ENCODE measurements at regions not wholly inside any gene's neighbourhood (a gene's known extent, or its start where the extent isn't known, plus 50 kb on each side); places are given as distances from the start of the nearest gene placed in this dataset.

DNA sequence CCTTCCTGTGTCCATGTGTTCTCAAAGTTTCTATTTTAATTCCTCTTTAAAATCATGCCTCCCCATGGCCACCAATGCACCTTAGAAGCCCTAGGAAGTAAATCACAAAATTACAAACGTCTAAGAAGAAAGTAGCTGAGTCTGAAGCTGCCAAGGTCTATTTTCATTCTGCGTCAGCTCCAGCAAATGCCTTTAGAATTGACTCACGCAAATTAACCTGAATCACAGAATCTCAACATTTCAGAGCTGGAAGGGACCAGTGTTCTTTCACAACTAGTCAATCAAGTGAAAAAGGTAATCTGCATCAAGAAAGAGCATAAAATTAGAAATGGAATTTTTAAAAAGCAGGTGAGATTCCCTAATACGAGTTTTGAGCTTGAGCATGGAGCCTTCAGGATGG, 1017.6 kb downstream of the SORCS3 start:
- Histone ChIP-seq H3K9me2 (replicated peaks; ENCODE audit: insufficient read depth, low read length) (0 out of 2 replicates have a peak, but pooled peaks cover 4% of the 10 kb centered on the region), H3K27ac (ENCODE audit: low read depth, low read length) (no peak overlapping the region), H3K79me2 (ENCODE audit: insufficient read depth, low read length) (no peaks in the 10 kb centered on the region), H3K9ac (ENCODE audit: low read length) (no peak overlapping the region), H4K20me1 (ENCODE audit: low read depth, low read length) (no peaks in the 10 kb centered on the region), H3F3A (ENCODE audit: insufficient read depth) (no peaks in the 10 kb centered on the region), H3K4me2 (ENCODE audit: low read depth, low read length, poor library complexity, severe bottlenecking) (no peak overlapping the region), H3K36me3 (ENCODE audit: low read length) (no peaks in the 10 kb centered on the region), H3K9me3 (ENCODE audit: insufficient read depth, low read length) (no peaks in the 10 kb centered on the region), H3K4me3 (ENCODE audit: insufficient read depth, low read length, poor library complexity, severe bottlenecking) (no peak overlapping the region), H2AFZ (ENCODE audit: low read depth, low read length, severe bottlenecking) (no peak overlapping the region), H3K27me3 (ENCODE audit: low read length) (no peaks in the 10 kb centered on the region; the same call in 1 of the 2 replicates)
- TF ChIP-seq EZH2phosphoT487 (conservative IDR thresholded peaks at IDR 0.05; ENCODE audit: low read length): no peak
- no peak for TF ChIP-seq CTCF (IDR thresholded peaks at IDR 0.05; ENCODE audit: insufficient read depth, low read length, poor library complexity, severe bottlenecking)

GRCh38 chr10:105656856-105657255, 1015.8 kb downstream of the SORCS3 start:
- H3K79me2 ChIP-seq (ENCODE audit: insufficient read depth, low read length): no peaks in the 10 kb centered on the region
- no peak overlapping the region for H3K9ac ChIP-seq (ENCODE audit: low read length)
- H4K20me1 ChIP-seq (ENCODE audit: low read depth, low read length): no peaks in the 10 kb centered on the region
- H2AFZ ChIP-seq (ENCODE audit: low read depth, low read length, severe bottlenecking): no peak overlapping the region
- H3F3A ChIP-seq (ENCODE audit: insufficient read depth): no peaks in the 10 kb centered on the region
- 0 out of 2 replicates have a peak, but pooled peaks cover 4% of the 10 kb centered on the region for H3K9me2 ChIP-seq (replicated peaks; ENCODE audit: insufficient read depth, low read length)
- TF ChIP-seq CTCF (IDR thresholded peaks at IDR 0.05; ENCODE audit: insufficient read depth, low read length, poor library complexity, severe bottlenecking) (no peak), EZH2phosphoT487 (conservative IDR thresholded peaks at IDR 0.05; ENCODE audit: low read length) (no peak)
- no peak overlapping the region for H3K4me2 ChIP-seq (ENCODE audit: low read depth, low read length, poor library complexity, severe bottlenecking)
- H3K4me3 ChIP-seq (ENCODE audit: insufficient read depth, low read length, poor library complexity, severe bottlenecking): no peak overlapping the region
- H3K27me3 ChIP-seq (ENCODE audit: low read length): no peaks in the 10 kb centered on the region
- no peak overlapping the region for H3K27ac ChIP-seq (ENCODE audit: low read depth, low read length)
- H3K36me3 ChIP-seq (ENCODE audit: low read length): no peaks in the 10 kb centered on the region
- H3K9me3 ChIP-seq (ENCODE audit: insufficient read depth, low read length): no peaks in the 10 kb centered on the region

GRCh38 chr10:105650306-105650705, 1009.2 kb downstream of the SORCS3 start:
- Histone ChIP-seq H3K4me2 (ENCODE audit: low read depth, low read length, poor library complexity, severe bottlenecking) (no peak overlapping the region), H3K27me3 (ENCODE audit: low read length) (no peaks in the 10 kb centered on the region), H3F3A (ENCODE audit: insufficient read depth) (no peaks in the 10 kb centered on the region), H3K9me3 (ENCODE audit: insufficient read depth, low read length) (no peaks in the 10 kb centered on the region), H3K36me3 (ENCODE audit: low read length) (no peaks in the 10 kb centered on the region), H3K79me2 (ENCODE audit: insufficient read depth, low read length) (no peaks in the 10 kb centered on the region), H3K4me3 (ENCODE audit: insufficient read depth, low read length, poor library complexity, severe bottlenecking) (no peak overlapping the region), H2AFZ (ENCODE audit: low read depth, low read length, severe bottlenecking) (no peak overlapping the region), H4K20me1 (ENCODE audit: low read depth, low read length) (no peaks in the 10 kb centered on the region), H3K27ac (ENCODE audit: low read depth, low read length) (no peak overlapping the region), H3K9ac (ENCODE audit: low read length) (no peak overlapping the region), H3K9me2 (replicated peaks; ENCODE audit: insufficient read depth, low read length) (no peaks in the 10 kb centered on the region)
- TF ChIP-seq EZH2phosphoT487 (conservative IDR thresholded peaks at IDR 0.05; ENCODE audit: low read length) (no peak), CTCF (IDR thresholded peaks at IDR 0.05; ENCODE audit: insufficient read depth, low read length, poor library complexity, severe bottlenecking) (no peak)
